Lower lobe of right lung (tissue), 2 donors: ENCODE measurements at regions not wholly inside any gene's neighbourhood (a gene's known extent, or its start where the extent isn't known, plus 50 kb on each side); places are given as distances from the start of the nearest gene placed in this dataset.
A peak's percentile ranks its signal among the peaks of the same experiment; 100 is the strongest.

ENCODE experiments used
- ATAC-seq, 2 donors: fragments of 200-7000 bp; cut with Tn5 transposase; one replicate each; pipeline ENCODE4 v1.9.1; 2020 to 2022; ENCODE audit warnings: mild to moderate bottlenecking in 2 of 2, moderate library complexity in 2 of 2
- DNase-seq: peaks from one replicate; pipeline ENCODE4 v3.0.0-alpha.2; 2020
- H3K27ac ChIP-seq: fragments of 200-600 bp; one replicate; pipeline ENCODE4 v1.8.0; 2022
- H3K27me3 ChIP-seq: fragments of 200-600 bp; one replicate; pipeline ENCODE4 v1.8.0; 2022; ENCODE audit warnings: low read depth
- H3K36me3 ChIP-seq: fragments of 200-600 bp; one replicate; pipeline ENCODE4 v1.8.0; 2022; ENCODE audit warnings: mild to moderate bottlenecking
- H3K4me1 ChIP-seq: fragments of 200-600 bp; one replicate; pipeline ENCODE4 v1.8.0; 2022
- H3K4me3 ChIP-seq: fragments of 200-600 bp; one replicate; pipeline ENCODE4 v1.8.0; 2022; ENCODE audit warnings: mild to moderate bottlenecking
- H3K9me3 ChIP-seq: fragments of 200-600 bp; one replicate; pipeline ENCODE4 v1.8.0; 2022
- intact Hi-C: fragments of 100-400 bp; cut with DNase I; formaldehyde crosslinking; loops from one replicate; pipeline ENCODE4 v1.11.0; 2022
- TF ChIP-seq, protein P1 (sequence below): fragments of 200-600 bp; IDR thresholded peaks from one replicate; pipeline ENCODE4 v1.8.0; 2022; ENCODE audit warnings: antibody characterized with exemption, mild to moderate bottlenecking
- donor health status: DM: no; HTN: yes; CAD: no; lungs with severe emphysema.

DNA sequence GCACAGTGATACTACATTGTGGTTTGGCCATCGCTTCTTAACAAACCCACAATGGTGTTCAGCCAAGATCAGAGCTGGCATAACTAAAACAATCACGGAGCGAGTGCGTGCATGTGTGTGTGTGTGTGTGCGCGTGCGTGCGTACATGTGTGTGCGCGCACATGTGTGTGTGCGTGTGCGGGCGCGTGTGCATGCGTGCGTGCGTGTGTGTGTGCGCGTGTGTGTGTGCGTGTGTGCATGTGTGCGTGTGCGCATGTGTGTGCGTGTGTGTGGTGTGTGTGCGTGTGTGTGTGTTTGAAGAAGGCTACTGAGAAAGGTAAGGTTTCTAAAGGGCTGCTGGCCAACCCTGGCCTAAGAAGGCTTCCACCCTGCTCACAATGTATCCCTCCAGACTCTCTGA is 582.4 kb downstream of the CMPK2 start:
- TF ChIP-seq, protein P1, sequence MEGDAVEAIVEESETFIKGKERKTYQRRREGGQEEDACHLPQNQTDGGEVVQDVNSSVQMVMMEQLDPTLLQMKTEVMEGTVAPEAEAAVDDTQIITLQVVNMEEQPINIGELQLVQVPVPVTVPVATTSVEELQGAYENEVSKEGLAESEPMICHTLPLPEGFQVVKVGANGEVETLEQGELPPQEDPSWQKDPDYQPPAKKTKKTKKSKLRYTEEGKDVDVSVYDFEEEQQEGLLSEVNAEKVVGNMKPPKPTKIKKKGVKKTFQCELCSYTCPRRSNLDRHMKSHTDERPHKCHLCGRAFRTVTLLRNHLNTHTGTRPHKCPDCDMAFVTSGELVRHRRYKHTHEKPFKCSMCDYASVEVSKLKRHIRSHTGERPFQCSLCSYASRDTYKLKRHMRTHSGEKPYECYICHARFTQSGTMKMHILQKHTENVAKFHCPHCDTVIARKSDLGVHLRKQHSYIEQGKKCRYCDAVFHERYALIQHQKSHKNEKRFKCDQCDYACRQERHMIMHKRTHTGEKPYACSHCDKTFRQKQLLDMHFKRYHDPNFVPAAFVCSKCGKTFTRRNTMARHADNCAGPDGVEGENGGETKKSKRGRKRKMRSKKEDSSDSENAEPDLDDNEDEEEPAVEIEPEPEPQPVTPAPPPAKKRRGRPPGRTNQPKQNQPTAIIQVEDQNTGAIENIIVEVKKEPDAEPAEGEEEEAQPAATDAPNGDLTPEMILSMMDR, result no peak
- intact Hi-C loops, result no loop called here
- ATAC-seq, result peak in 1 of 2 donors; percentile 17
- H3K9me3 ChIP-seq, result no peaks in the 10 kb centered on the region
- H3K4me1 ChIP-seq, result no peaks in the 10 kb centered on the region
- H3K36me3 ChIP-seq, result no peaks in the 10 kb centered on the region
- no peak for DNase-seq
- H3K27ac ChIP-seq, result no peak overlapping the region
- H3K4me3 ChIP-seq, result no peak overlapping the region
- H3K27me3 ChIP-seq, result no peaks in the 10 kb centered on the region

DNA sequence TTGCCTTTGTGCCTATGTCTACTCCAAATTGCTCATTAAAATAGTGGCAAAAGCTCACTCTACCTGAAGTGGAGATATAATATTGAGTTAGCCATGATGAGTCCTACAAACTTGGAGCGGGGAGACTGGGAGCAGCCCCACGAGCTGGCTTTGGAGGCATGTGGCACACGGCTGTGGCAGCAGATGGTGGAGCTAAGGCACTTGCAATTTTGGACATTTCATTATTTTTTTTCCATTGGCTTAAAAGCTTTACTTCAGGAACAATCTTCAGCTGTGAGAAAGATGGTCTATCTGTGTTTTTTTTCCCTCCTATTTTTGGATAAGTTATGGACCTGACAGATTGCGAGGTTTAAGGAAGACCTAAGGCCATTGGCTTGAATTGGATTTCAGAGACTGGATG is 578.3 kb downstream of the CMPK2 start:
- Histone ChIP-seq H3K4me3 (no peak overlapping the region), H3K27me3 (no peaks in the 10 kb centered on the region), H3K9me3 (no peaks in the 10 kb centered on the region), H3K27ac (no peak overlapping the region), H3K4me1 (no peaks in the 10 kb centered on the region), H3K36me3 (no peaks in the 10 kb centered on the region)
- DNase-seq (no peak), ATAC-seq (no peak)
- TF ChIP-seq, protein P1, result no peak
- intact Hi-C loops, result no loop called here

DNA sequence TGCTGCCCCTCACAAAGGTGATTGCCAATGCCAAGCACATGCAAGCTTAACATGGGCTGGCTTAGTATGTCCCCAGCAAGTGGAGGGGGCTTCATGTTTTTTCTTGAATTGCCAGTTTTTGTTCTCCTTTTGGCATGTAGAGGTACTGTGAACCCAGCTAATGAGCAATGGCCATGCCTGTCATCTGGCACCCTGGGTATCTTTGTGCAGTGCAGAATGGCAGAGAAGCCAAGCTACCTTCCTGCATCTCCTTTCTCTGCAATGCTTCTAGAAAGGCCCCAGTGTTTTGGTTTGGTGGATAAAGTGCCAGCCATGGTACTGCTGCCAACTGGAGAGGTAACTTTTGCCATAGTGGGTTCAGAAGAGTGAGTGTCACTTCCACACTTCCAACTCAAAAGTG is 576.9 kb downstream of the CMPK2 start:
- no peak overlapping the region for H3K27ac ChIP-seq
- H3K36me3 ChIP-seq, result no peaks in the 10 kb centered on the region
- TF ChIP-seq, protein P1, result no peak
- H3K4me1 ChIP-seq, result no peaks in the 10 kb centered on the region
- H3K27me3 ChIP-seq, result no peaks in the 10 kb centered on the region
- H3K4me3 ChIP-seq, result no peak overlapping the region
- no peak for DNase-seq
- intact Hi-C loops, result no loop called here
- ATAC-seq, result no peak
- no peaks in the 10 kb centered on the region for H3K9me3 ChIP-seq

DNA sequence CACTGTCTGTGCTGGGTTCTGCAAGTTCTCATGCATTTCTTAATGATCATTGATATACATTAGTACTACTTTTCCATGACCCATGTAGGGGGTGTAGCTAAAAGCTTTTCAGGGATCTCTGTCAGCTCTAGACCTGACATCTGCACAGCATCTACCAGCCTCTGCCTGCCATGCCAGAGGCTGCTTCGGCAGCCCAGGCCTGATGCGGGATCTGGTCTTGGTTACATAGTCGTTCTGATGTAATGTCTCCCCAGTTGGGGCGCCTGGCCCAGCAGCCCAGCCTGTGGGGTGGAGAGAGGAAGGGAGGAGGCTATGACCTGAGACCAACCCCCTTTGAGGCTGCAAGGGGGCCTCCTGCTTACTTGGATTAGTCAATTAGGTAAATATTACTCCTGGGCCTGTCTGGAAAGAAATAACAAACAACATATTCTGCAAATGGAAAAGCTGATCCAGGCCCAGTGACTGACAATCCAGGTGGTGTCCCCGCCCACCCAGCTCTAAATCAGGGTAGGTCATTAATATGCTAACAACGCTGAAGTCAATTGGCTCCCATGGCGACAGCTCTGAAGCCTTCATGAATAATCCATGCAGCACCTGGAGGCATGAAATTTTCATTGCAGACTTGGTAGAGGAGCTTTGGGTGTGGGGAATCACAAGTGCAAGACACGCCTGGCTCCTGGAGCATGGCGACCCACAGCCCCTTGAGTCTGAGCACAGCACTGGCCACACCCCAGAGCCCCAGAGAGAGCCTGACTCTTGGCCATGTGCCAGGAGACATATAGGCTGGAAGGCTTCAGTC is 575.3 kb downstream of the CMPK2 start:
- TF ChIP-seq, protein P1, result no peak
- H3K36me3 ChIP-seq, result no peaks in the 10 kb centered on the region
- no peaks in the 10 kb centered on the region for H3K9me3 ChIP-seq
- no peak for DNase-seq
- no peak overlapping the region for H3K27ac ChIP-seq
- no peaks in the 10 kb centered on the region for H3K27me3 ChIP-seq
- intact Hi-C loops, result no loop called here
- ATAC-seq, result peak in 1 of 2 donors; percentile 13
- no peak overlapping the region for H3K4me3 ChIP-seq
- no peaks in the 10 kb centered on the region for H3K4me1 ChIP-seq

DNA sequence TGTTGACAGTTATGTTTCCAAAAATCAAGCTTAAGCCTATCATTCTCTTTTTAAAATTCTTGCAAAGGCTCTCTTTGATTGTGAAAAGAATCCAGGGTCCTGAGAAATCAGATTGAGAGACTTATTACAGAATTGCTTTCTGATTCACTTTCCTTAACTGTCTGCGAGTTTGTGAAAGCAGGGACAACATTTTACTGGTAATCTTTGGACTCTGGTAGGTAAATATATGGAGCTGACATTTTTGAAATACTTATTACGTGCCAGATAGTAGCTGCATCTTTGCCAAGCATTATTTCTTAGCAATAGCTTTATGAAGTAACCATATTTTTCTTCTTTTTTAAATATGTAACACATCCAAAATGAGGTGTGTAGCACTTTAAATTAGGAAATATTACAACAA is 570.9 kb downstream of the CMPK2 start:
- Histone ChIP-seq H3K27me3 (no peaks in the 10 kb centered on the region), H3K27ac (no peak overlapping the region), H3K36me3 (no peaks in the 10 kb centered on the region), H3K4me1 (no peaks in the 10 kb centered on the region), H3K9me3 (no peaks in the 10 kb centered on the region), H3K4me3 (no peak overlapping the region)
- DNase-seq, result no peak
- ATAC-seq, result no peak
- intact Hi-C loops, result no loop called here
- TF ChIP-seq, protein P1, result no peak
